ENCODE measurements at regions not wholly inside any gene's neighbourhood (a gene's known extent, or its start where the extent isn't known, plus 50 kb on each side); places are given as distances from the start of the nearest gene placed in this dataset.

- TF ChIP-seq MAZ (IDR thresholded peaks at IDR 0.05; ENCODE audit: borderline replicate concordance, low read depth, low read length): no peak
- TF ChIP-seq MAZ (CRISPR knock-in tag; IDR thresholded peaks at IDR 0.05; ENCODE audit: low read depth): no peak
- TF ChIP-seq HNRNPH1 (optimal IDR thresholded peaks at IDR 0.05; ENCODE audit: low read depth, low read length): no peak
- no peak for TF ChIP-seq PRMT3 (CRISPR knock-in tag; IDR thresholded peaks at IDR 0.05; ENCODE audit: borderline replicate concordance, low read depth)
- no peak for TF ChIP-seq MED13 (CRISPR knock-in tag; IDR thresholded peaks at IDR 0.05)
Observed at GRCh38 chr18:47550611-47551010, 299.2 kb upstream of the SKOR2 start (continued).

GRCh38 chr18:47549021-47549540 lies 297.6 kb upstream of the SKOR2 start:
- ATAC-seq: no peak
- Histone ChIP-seq H3K27me3 (ENCODE audit: control insufficient read depth in 1 of 2, insufficient read depth in 2 of 2, low read length in 2 of 2) (peaks cover 2 to 5% of the 10 kb centered on the region in 2 experiments; a peak in 1 of 5 replicates), H2AFZ (ENCODE audit: low read length) (no peak overlapping the region), H3K9ac (ENCODE audit: insufficient read depth, low read depth, low read length) (no peak overlapping the region), H3K79me2 (ENCODE audit: insufficient read depth, low read length) (no peaks in the 10 kb centered on the region), H3K4me1 (ENCODE audit: insufficient read depth, low read length) (no peaks in the 10 kb centered on the region), H3K9me3 (ENCODE audit: low read length) (no peaks in the 10 kb centered on the region), H3K36me3 (replicated peaks in 1 of 2; ENCODE audit: control insufficient read depth in 1 of 2, insufficient read depth in 2 of 2, low read length in 2 of 2) (no peaks in the 10 kb centered on the region), H3K4me2 (ENCODE audit: low read depth, low read length) (no peak overlapping the region), H4K20me1 (ENCODE audit: insufficient read depth, low read length) (no peaks in the 10 kb centered on the region), H3K27ac (ENCODE audit: extremely low read length, insufficient read depth, low read length) (no peak overlapping the region), H3K4me3 (replicated peaks in 1 of 3; ENCODE audit: insufficient read depth in 1 of 3, low read depth in 2 of 3, low read length in 3 of 3) (no peak overlapping the region)
- no peak for FAIRE-seq
- intact Hi-C loops (cut with micrococcal nuclease; ENCODE audit: unreplicated experiment): no loop called here
- TF ChIP-seq POLR2A (IDR thresholded peaks at IDR 0.05; ENCODE audit: insufficient read depth in 1 of 2, low read depth in 2 of 2, low read length in 2 of 2): no peak
- no peak for TF ChIP-seq ZNF430 (CRISPR knock-in tag; IDR thresholded peaks at IDR 0.05)
- no peak for TF ChIP-seq RARG (CRISPR knock-in tag; IDR thresholded peaks at IDR 0.05; ENCODE audit: low read depth)
- no peak for TF ChIP-seq CTCF (CRISPR knock-in tag; IDR thresholded peaks at IDR 0.05)
- TF ChIP-seq SP1 (IDR thresholded peaks at IDR 0.05): no peak
- TF ChIP-seq SP1 (CRISPR knock-in tag; IDR thresholded peaks at IDR 0.05): no peak
- no peak for TF ChIP-seq PBX3 (CRISPR knock-in tag; IDR thresholded peaks at IDR 0.05; ENCODE audit: borderline replicate concordance)
- TF ChIP-seq ZNF207 (IDR thresholded peaks at IDR 0.05; ENCODE audit: borderline replicate concordance): no peak
- no peak for TF ChIP-seq HNRNPL (IDR thresholded peaks at IDR 0.05; ENCODE audit: low read depth, low read length)
- TF ChIP-seq ZNF773 (CRISPR knock-in tag; IDR thresholded peaks at IDR 0.05; ENCODE audit: borderline replicate concordance): no peak
- no peak for TF ChIP-seq KLF11 (CRISPR knock-in tag; IDR thresholded peaks at IDR 0.05)
- TF ChIP-seq MBNL3 (CRISPR knock-in tag; conservative IDR thresholded peaks at IDR 0.05): no peak
- no peak for TF ChIP-seq EHMT2 (IDR thresholded peaks at IDR 0.05; ENCODE audit: borderline replicate concordance, low read depth, low read length)
- no peak for TF ChIP-seq ZBTB43 (CRISPR knock-in tag; conservative IDR thresholded peaks at IDR 0.05)
- ChIA-PET CTCF (ENCODE audit: low intra/inter-chr PET ratio, low total read pairs) (no interaction called here), POLR2A (no interaction called here)
- no TSS peak for BruUV-seq (replicated peaks)
- in situ Hi-C loops (cut with HindIII; ENCODE audit: extremely low pct_ligation_motif_present, low pct_unique_long_range_greater_than_20kb): no loop called here
- WGBS (ENCODE audit: low lambda C conversion rate): 0% methylated on average over 2 of the region's 2 CpGs
- DNase-seq (ENCODE audit: low spot score): no peak
